ENCODE measurements at regions not wholly inside any gene's neighbourhood (a gene's known extent, or its start where the extent isn't known, plus 50 kb on each side); places are given as distances from the start of the nearest gene placed in this dataset.
"Not testable (repeated sequence)": the region's sequence is repeated elsewhere in the genome, so short reads cannot be mapped to it uniquely, and the experiment has no call there.

- no peak for DNase-seq
- no peak overlapping the region for H3K4me3 Mint-ChIP-seq
- H3K27ac Mint-ChIP-seq: no peak overlapping the region
- peaks cover 82% of the 10 kb centered on the region for H3K4me1 Mint-ChIP-seq (ENCODE audit: low read depth)
- no peak for TF ChIP-seq CTCF (IDR thresholded peaks at IDR 0.05)
- ATAC-seq: peak; percentile 32
- H3K27me3 Mint-ChIP-seq: no peaks in the 10 kb centered on the region
- peaks cover 9% of the 10 kb centered on the region for H3K9me3 Mint-ChIP-seq
- POLR2A ChIA-PET: interaction anchor here (0.9 to 3.4 kb wide), 7 partner anchors 12 to 128 kb away, joined by 3 to 14 read pairs (median 3); partner anchors contain the start of gene ARHGEF3
- CTCF ChIA-PET: interaction anchor here (1.0 to 1.5 kb wide), 4 partner anchors 12 to 127 kb away, joined by 3 to 6 read pairs (median 3); partner anchors contain the start of gene ARHGEF3
- intact Hi-C loops (cut with micrococcal nuclease): loop anchor here (5.0 kb wide), 1 partner anchor 66 kb away; no protein-coding TSS in a partner anchor
- peaks cover 9% of the 10 kb centered on the region for H3K36me3 Mint-ChIP-seq (ENCODE audit: low read depth)
These were observed 126.8 kb upstream of the ARHGEF3 start for GRCh38 chr3:56928379-56929068.

- Mint-ChIP-seq H3K4me3 (no peak overlapping the region), H3K27me3 (no peaks in the 10 kb centered on the region), H3K9me3 (peaks cover 7% of the 10 kb centered on the region), H3K27ac (peak overlapping the region; percentile 31), H3K36me3 (ENCODE audit: low read depth) (peaks cover 6% of the 10 kb centered on the region), H3K4me1 (ENCODE audit: low read depth) (peaks cover 86% of the 10 kb centered on the region)
- no peak for TF ChIP-seq CTCF (IDR thresholded peaks at IDR 0.05)
- CTCF ChIA-PET: interaction anchor here (0.8 to 1.5 kb wide), 4 partner anchors 11 to 127 kb away, joined by 3 to 6 read pairs (median 3); partner anchors contain the start of gene ARHGEF3
- DNase-seq: no peak
- intact Hi-C loops (cut with micrococcal nuclease): loop anchor here (5.0 kb wide), 1 partner anchor 66 kb away; no protein-coding TSS in a partner anchor
- POLR2A ChIA-PET: interaction anchor here (0.9 to 3.4 kb wide), 4 partner anchors 11 to 126 kb away, joined by 3 to 14 read pairs (median 3); partner anchors contain the start of gene ARHGEF3
- ATAC-seq: no peak
These were observed 126.1 kb upstream of the ARHGEF3 start for GRCh38 chr3:56927855-56928254.

GRCh38 chr3:56926947-56927282 lies 125.2 kb upstream of the ARHGEF3 start:
- Mint-ChIP-seq H3K36me3 (ENCODE audit: low read depth) (peaks cover 3% of the 10 kb centered on the region), H3K4me1 (ENCODE audit: low read depth) (peaks cover 91% of the 10 kb centered on the region), H3K4me3 (no peak overlapping the region), H3K27ac (no peak overlapping the region), H3K27me3 (no peaks in the 10 kb centered on the region), H3K9me3 (peaks cover 2% of the 10 kb centered on the region)
- ChIA-PET POLR2A (interaction anchor here (2.8 kb wide), 1 partner anchor 11 kb away, joined by 14 read pairs; no protein-coding TSS in a partner anchor), CTCF (interaction anchor here (1.1 to 3.6 kb wide), 2 partner anchors 33 to 127 kb away, joined by 3 to 16 read pairs; no protein-coding TSS in a partner anchor)
- intact Hi-C loops (cut with micrococcal nuclease): loop anchor here (5.0 kb wide), 1 partner anchor 65 kb away; no protein-coding TSS in a partner anchor
- DNase-seq: no peak
- ATAC-seq: no peak
- no peak for TF ChIP-seq CTCF (IDR thresholded peaks at IDR 0.05)

- TF ChIP-seq CTCF (IDR thresholded peaks at IDR 0.05): no peak
- POLR2A ChIA-PET: interaction anchor here (1.1 to 2.8 kb wide), 3 partner anchors 10 to 130 kb away, joined by 3 to 14 read pairs (median 3); no protein-coding TSS in a partner anchor
- intact Hi-C loops (cut with micrococcal nuclease): loop anchor here (5.0 kb wide), 1 partner anchor 64 kb away; no protein-coding TSS in a partner anchor
- no peak for DNase-seq
- CTCF ChIA-PET: interaction anchor here (0.7 to 3.6 kb wide), 4 partner anchors 34 to 168 kb away, joined by 3 to 16 read pairs (median 3); no protein-coding TSS in a partner anchor
- Mint-ChIP-seq H3K36me3 (ENCODE audit: low read depth) (peaks cover 1% of the 10 kb centered on the region), H3K4me3 (no peak overlapping the region), H3K4me1 (ENCODE audit: low read depth) (peaks cover 92% of the 10 kb centered on the region), H3K27me3 (no peaks in the 10 kb centered on the region), H3K9me3 (peaks cover 2% of the 10 kb centered on the region), H3K27ac (no peak overlapping the region)
- no peak for ATAC-seq
These were observed 124.6 kb upstream of the ARHGEF3 start for GRCh38 chr3:56926243-56926946.

- peak overlapping the region; percentile 77 for H3K27ac Mint-ChIP-seq
- not testable (repeated sequence) for H3K4me3 Mint-ChIP-seq; H3K36me3 Mint-ChIP-seq (ENCODE audit: low read depth)
These were observed 123.0 kb upstream of the ARHGEF3 start for GRCh38 chr3:56924700-56925099.

More at GRCh38 chr3:56924700-56925099, 123.0 kb upstream of the ARHGEF3 start:
- not testable (repeated sequence) for H3K9me3 Mint-ChIP-seq, ATAC-seq, DNase-seq, H3K27me3 Mint-ChIP-seq
- peaks cover 81% of the 10 kb centered on the region for H3K4me1 Mint-ChIP-seq (ENCODE audit: low read depth)
- ChIA-PET CTCF (interaction anchor here (1.1 to 3.6 kb wide), 2 partner anchors 11 to 125 kb away, joined by 3 to 16 read pairs; no protein-coding TSS in a partner anchor), POLR2A (interaction anchor here (0.9 to 2.8 kb wide), 3 partner anchors 8 to 125 kb away, joined by 3 to 14 read pairs (median 3); no protein-coding TSS in a partner anchor)
- intact Hi-C loops (cut with micrococcal nuclease): loop anchor here (5.0 kb wide), 1 partner anchor 62 kb away; no protein-coding TSS in a partner anchor
